B cell (primary cell): ENCODE measurements at regions not wholly inside any gene's neighbourhood (a gene's known extent, or its start where the extent isn't known, plus 50 kb on each side); places are given as distances from the start of the nearest gene placed in this dataset.

Experiments
- ATAC-seq: fragments of 200-7000 bp; cut with Tn5 transposase; one replicate; pipeline ENCODE4 v1.10.0; 2021; ENCODE audit warnings: low read depth, mild to moderate bottlenecking, moderate number of reproducible peaks, moderate library complexity
- CTCF ChIA-PET: fragments of 350-600 bp; sonication (Branson Sonifier 250); formaldehyde crosslinking; loops from one replicate; lab custom pipeline; 2021; ENCODE audit warnings: antibody characterized with exemption, inconsistent platforms; lab: Charles Lee
- POLR2A ChIA-PET: fragments of 350-600 bp; sonication (Branson Sonifier 250); formaldehyde crosslinking; loops from one replicate; lab custom pipeline; 2021; ENCODE audit warnings: antibody characterized with exemption; lab: Charles Lee
- DNase-seq: peaks from one replicate; pipeline ENCODE4 v3.0.0; 2013
- H2AFZ ChIP-seq: 2 replicates; pipeline ENCODE4 v1.6.1; 2012; ENCODE audit warnings: mild to moderate bottlenecking, low read depth, low read length; ENCODE audit not compliant: insufficient read depth, poor library complexity, severe bottlenecking
- H3K27ac ChIP-seq, 2 donors: 1 replicate in 1 of 2; 2 replicates in 1 of 2; pipeline ENCODE4 v1.5.1; 2012 to 2013; ENCODE audit warnings: low read length in 2 of 2, mild to moderate bottlenecking in 2 of 2, moderate library complexity in 1 of 2
- H3K27me3 ChIP-seq, 4 experiments: fragments of 200-600 bp in 1 of 4; sonication (generic) in 1 of 4; replicated peaks in 1 of 4; 1 replicate in 2 of 4; 2 replicates in 2 of 4; pipeline versions ENCODE4 v1.6.1 to v1.7.0; 2013 to 2016; ENCODE audit warnings: low read length in 3 of 4, mild to moderate bottlenecking in 2 of 4, mixed read lengths in 1 of 4, moderate library complexity in 1 of 4; ENCODE audit not compliant: insufficient read depth in 4 of 4, control insufficient read depth in 3 of 4; ENCODE audit errors: control extremely low read depth in 1 of 4
- H3K36me3 ChIP-seq, 2 experiments: replicated peaks in 1 of 2; 1 replicate in 1 of 2; 2 replicates in 1 of 2; pipeline versions ENCODE4 v1.6.1 to v1.7.1; 2013; ENCODE audit warnings: low read length in 1 of 2; ENCODE audit not compliant: insufficient read depth in 2 of 2, control insufficient read depth in 1 of 2; ENCODE audit errors: control extremely low read depth in 1 of 2, extremely low read depth in 1 of 2
- H3K4me1 ChIP-seq, 2 donors: fragments of 200-600 bp in 1 of 2; sonication (generic) in 1 of 2; 1 replicate in 1 of 2; 2 replicates in 1 of 2; pipeline versions ENCODE4 v1.5.1 to v1.6.1; 2013 to 2017; ENCODE audit warnings: low read length in 2 of 2; ENCODE audit not compliant: control insufficient read depth in 2 of 2, insufficient read depth in 2 of 2
- H3K4me2 ChIP-seq: replicated peaks from 2 replicates; pipeline ENCODE3; 2012; ENCODE audit warnings: mild to moderate bottlenecking, low read depth, low read length; ENCODE audit not compliant: poor library complexity, severe bottlenecking
- H3K4me3 ChIP-seq, 5 experiments: fragments of 200-600 bp in 1 of 5; sonication (generic) in 1 of 5; 1 replicate in 3 of 5; 2 replicates in 2 of 5; pipeline versions ENCODE4 v1.5.1 to v1.7.0; 2011 to 2016; ENCODE audit warnings: low read length in 4 of 5, mild to moderate bottlenecking in 4 of 5, low read depth in 2 of 5, control low read depth in 1 of 5, moderate library complexity in 1 of 5; ENCODE audit not compliant: insufficient read depth in 1 of 5; ENCODE audit errors: control extremely low read depth in 1 of 5, extremely low read depth in 1 of 5
- H3K79me2 ChIP-seq: fragments of 200-600 bp; sonication (generic); one replicate; pipeline ENCODE4 v1.6.0; 2016; ENCODE audit warnings: low read length; ENCODE audit not compliant: control insufficient read depth, insufficient read depth
- H3K9ac ChIP-seq: fragments of 200-600 bp; sonication (generic); 2 replicates; pipeline ENCODE4 v1.6.1; 2017; ENCODE audit warnings: mild to moderate bottlenecking, low read length, moderate library complexity
- H3K9me3 ChIP-seq, 3 donors: one replicate each; pipeline versions ENCODE4 v1.6.1 to v1.7.1; 2013; ENCODE audit warnings: low read length in 2 of 3; ENCODE audit not compliant: control insufficient read depth in 2 of 3, insufficient read depth in 1 of 3; ENCODE audit errors: control extremely low read depth in 1 of 3
- H4K20me1 ChIP-seq: 2 replicates; pipeline ENCODE4 v1.6.0; 2012; ENCODE audit warnings: mild to moderate bottlenecking, low read length; ENCODE audit not compliant: insufficient read depth, control insufficient read depth, poor library complexity, severe bottlenecking
- H3K27ac Mint-ChIP-seq: one replicate; pipeline ENCODE4 v1.8.0; 2021; ENCODE audit warnings: mixed read lengths
- H3K27me3 Mint-ChIP-seq: one replicate; pipeline ENCODE4 v1.8.0; 2021; ENCODE audit warnings: mixed read lengths
- H3K4me1 Mint-ChIP-seq: one replicate; pipeline ENCODE4 v1.8.0; 2021; ENCODE audit warnings: mixed read lengths
- H3K4me3 Mint-ChIP-seq: one replicate; pipeline ENCODE4 v1.8.0; 2021; ENCODE audit warnings: mixed read lengths
- H3K9me3 Mint-ChIP-seq: one replicate; pipeline ENCODE4 v1.8.0; 2022; ENCODE audit warnings: mixed read lengths; ENCODE audit not compliant: insufficient read depth
- EZH2 ChIP-seq: IDR thresholded peaks from 2 replicates; pipeline ENCODE4 v1.6.1; 2012; ENCODE audit warnings: borderline replicate concordance, low read depth, mild to moderate bottlenecking, moderate library complexity, low read length; ENCODE audit not compliant: insufficient read depth, poor library complexity, severe bottlenecking
- WGBS: methylation state at CpG from one replicate; pipeline ENCODE4 v1.1.5; 2013; ENCODE audit warnings: missing lambda C conversion rate; ENCODE audit not compliant: insufficient coverage; 5-methylcytosine and 5-hydroxymethylcytosine counted together
- intact Hi-C: fragments of 100-400 bp; cut with micrococcal nuclease; formaldehyde crosslinking; loops from one replicate; pipeline ENCODE4 v1.10.0; 2022
- TF ChIP-seq, protein P1 (sequence below): fragments of 200-600 bp; IDR thresholded peaks from one replicate; pipeline ENCODE4 v1.8.0; 2022; ENCODE audit warnings: antibody characterized with exemption, mild to moderate bottlenecking

DNA sequence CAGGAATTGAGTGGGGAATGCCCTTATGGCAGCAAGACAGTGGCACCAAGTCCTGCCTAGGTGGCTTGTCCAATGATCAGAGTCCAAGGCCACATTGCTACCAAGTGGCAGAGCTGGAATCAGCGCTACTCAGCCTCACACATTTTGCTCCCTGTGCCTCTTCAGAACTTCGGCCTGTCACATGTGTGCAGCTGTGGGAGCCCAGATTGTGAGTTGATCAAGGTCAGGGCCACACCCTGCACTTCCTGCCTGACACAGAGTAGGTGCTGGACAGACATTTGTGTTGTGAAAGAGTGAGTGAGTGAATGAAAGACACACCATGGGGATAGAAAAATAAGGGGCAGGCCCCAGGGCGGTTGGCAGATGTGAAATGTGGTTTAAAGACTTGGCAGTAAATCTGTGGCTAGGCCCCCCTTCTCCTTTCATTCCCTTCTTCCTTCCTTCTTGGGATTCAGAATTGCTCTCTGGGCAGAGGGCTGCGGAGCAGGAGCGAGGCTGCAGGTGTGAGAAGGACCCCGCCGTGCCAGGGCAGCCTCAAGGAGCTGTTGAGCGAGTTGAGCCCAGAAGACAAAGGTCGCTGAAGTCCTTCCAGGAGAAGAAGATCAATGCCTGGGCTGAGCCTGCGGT lies 83.5 kb downstream of the SLC25A47 start:
- H3K4me3 ChIP-seq: no peak overlapping the region
- H3K9me3 Mint-ChIP-seq: no peaks in the 10 kb centered on the region

DNA sequence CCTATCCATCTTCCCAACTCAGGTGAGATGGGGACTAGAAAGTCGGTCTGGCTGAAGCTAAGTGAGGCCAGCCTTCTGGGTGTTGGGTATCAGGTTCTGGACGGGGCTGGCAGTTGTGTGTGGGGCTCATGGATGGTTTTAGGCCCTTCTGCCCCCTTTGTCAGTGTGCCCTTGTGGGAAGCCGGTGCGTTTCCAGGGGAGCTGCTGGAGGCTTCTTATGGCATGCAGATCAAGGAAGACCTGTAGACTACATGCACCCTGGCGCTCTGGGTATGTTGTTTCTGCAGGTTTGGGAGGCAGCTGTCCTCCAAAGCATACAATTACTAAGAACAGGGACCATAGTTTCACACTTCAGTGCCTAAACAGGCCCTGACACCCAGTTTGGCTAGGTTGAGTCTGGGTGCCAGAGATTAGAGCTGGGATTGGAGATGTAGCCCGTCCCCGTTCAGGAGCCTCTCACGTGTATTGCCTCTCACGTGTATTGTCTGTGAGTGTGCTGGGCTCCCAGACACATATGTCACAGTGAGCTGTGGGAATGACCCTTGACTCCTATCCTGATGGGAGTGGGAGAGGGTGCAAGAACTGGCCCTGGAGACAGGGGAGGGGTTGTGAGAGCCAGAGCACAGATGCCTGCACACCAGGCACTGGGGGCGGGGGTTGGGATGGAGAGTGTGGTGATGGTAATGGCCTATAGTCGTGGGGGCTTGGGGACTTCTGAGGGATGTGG lies 84.4 kb downstream of the SLC25A47 start:
- peaks cover 8 to 12% of the 10 kb centered on the region in 2 donors for H3K4me1 ChIP-seq
- H3K9ac ChIP-seq: no peak overlapping the region
- POLR2A ChIA-PET: no interaction called here
- no peaks in the 10 kb centered on the region for H3K9me3 ChIP-seq
- intact Hi-C loops: no loop called here
- no peak overlapping the region for H2AFZ ChIP-seq
- TF ChIP-seq, protein P1, sequence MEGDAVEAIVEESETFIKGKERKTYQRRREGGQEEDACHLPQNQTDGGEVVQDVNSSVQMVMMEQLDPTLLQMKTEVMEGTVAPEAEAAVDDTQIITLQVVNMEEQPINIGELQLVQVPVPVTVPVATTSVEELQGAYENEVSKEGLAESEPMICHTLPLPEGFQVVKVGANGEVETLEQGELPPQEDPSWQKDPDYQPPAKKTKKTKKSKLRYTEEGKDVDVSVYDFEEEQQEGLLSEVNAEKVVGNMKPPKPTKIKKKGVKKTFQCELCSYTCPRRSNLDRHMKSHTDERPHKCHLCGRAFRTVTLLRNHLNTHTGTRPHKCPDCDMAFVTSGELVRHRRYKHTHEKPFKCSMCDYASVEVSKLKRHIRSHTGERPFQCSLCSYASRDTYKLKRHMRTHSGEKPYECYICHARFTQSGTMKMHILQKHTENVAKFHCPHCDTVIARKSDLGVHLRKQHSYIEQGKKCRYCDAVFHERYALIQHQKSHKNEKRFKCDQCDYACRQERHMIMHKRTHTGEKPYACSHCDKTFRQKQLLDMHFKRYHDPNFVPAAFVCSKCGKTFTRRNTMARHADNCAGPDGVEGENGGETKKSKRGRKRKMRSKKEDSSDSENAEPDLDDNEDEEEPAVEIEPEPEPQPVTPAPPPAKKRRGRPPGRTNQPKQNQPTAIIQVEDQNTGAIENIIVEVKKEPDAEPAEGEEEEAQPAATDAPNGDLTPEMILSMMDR: no peak
- no peak for TF ChIP-seq EZH2
- no peak overlapping the region for H3K4me3 ChIP-seq
- no peaks in the 10 kb centered on the region for H3K9me3 Mint-ChIP-seq
- H4K20me1 ChIP-seq: no peaks in the 10 kb centered on the region
- no peaks in the 10 kb centered on the region for H3K36me3 ChIP-seq
- H3K4me1 Mint-ChIP-seq: peaks cover 12% of the 10 kb centered on the region
- no peak overlapping the region for H3K4me2 ChIP-seq
- DNase-seq (no peak), ATAC-seq (no peak)
- no peaks in the 10 kb centered on the region for H3K79me2 ChIP-seq
- H3K27me3 Mint-ChIP-seq: no peaks in the 10 kb centered on the region
- WGBS: 96% methylated on average over 8 of the region's 11 CpGs
- H3K27me3 ChIP-seq: no peaks in the 10 kb centered on the region
- H3K4me3 Mint-ChIP-seq: no peak overlapping the region
- no peak overlapping the region for H3K27ac ChIP-seq
- CTCF ChIA-PET: no interaction called here
- no peak overlapping the region for H3K27ac Mint-ChIP-seq

More for the DNA sequence above, 83.5 kb downstream of the SLC25A47 start:
- WGBS: 68% methylated on average over 8 of the region's 10 CpGs
- no peak overlapping the region for H2AFZ ChIP-seq
- no peak overlapping the region for H3K4me3 Mint-ChIP-seq
- H3K27ac ChIP-seq: no peak overlapping the region
- ChIA-PET POLR2A (no interaction called here), CTCF (interaction anchor here (0.6 kb wide), 1 partner anchor 29 kb away, joined by 3 read pairs; no protein-coding TSS in a partner anchor)
- H3K36me3 ChIP-seq: no peaks in the 10 kb centered on the region
- no peak for DNase-seq
- H3K4me1 Mint-ChIP-seq: peaks cover 12% of the 10 kb centered on the region
- no peaks in the 10 kb centered on the region for H3K9me3 ChIP-seq
- peak overlapping the region; percentile 17 for H3K4me2 ChIP-seq
- no peaks in the 10 kb centered on the region for H3K27me3 ChIP-seq
- H4K20me1 ChIP-seq: no peaks in the 10 kb centered on the region
- peak overlapping the region; percentile 24 for H3K9ac ChIP-seq
- peaks cover 8 to 12% of the 10 kb centered on the region in 2 donors for H3K4me1 ChIP-seq
- intact Hi-C loops: no loop called here
- TF ChIP-seq EZH2: no peak
- TF ChIP-seq, protein P1: no peak
- H3K27me3 Mint-ChIP-seq: no peaks in the 10 kb centered on the region
- H3K27ac Mint-ChIP-seq: no peak overlapping the region
- ATAC-seq: no peak
- no peaks in the 10 kb centered on the region for H3K79me2 ChIP-seq
